GM21723 (cell line): ENCODE measurements at regions not wholly inside any gene's neighbourhood (a gene's known extent, or its start where the extent isn't known, plus 50 kb on each side); places are given as distances from the start of the nearest gene placed in this dataset.

ENCODE experiments used
- ATAC-seq: cut with Tn5 transposase; IDR thresholded peaks from one replicate; pipeline ENCODE4 v1.9.1; 2021; ENCODE audit warnings: mild to moderate bottlenecking, moderate library complexity; ENCODE audit not compliant: unreplicated experiment

DNA sequence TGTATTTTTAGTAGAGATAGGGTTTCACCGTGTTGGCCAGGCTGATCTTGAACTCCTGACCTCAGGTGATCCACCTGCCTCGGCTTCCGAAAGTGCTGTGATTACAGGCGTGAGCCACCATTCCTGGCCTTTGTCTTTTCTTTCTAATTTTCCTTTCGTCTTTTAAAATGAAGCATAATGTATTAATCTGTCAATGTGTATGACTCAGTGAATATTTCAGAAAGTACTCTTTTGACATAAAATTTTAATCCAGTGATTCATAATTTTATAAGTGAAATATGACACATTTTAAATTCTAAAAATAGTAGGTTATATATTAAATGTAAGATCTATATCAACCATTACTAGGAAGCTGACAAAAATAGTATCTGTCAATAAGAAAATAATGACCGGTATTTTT is 1059.0 kb upstream of the PRMT6 start:
- ATAC-seq, result no peak

DNA sequence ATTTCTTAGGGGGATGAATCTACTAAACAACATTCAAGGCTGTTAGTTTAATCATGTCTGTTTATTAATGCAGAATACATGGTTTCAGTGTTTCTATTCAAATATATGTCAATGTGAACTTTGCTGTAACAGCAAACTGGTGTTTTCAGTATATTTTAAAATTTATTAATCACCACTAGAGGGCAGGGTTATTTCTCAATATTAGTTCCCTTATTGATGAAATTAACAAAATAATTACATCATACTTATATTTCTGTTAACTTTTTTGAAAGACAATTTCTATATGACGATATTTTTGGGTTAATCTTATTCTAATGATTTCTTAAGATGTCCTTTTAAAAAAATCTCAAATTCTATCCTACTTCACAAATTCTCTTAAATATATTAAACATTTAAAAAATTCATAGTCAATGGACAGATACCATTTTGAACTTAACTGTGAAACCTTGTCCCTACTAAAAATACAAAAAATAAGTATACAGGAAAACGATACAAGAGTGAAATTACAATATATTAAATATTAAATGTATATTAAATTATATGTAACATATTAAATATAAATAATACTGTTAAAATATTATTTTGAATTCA is 1034.1 kb upstream of the PRMT6 start:
- ATAC-seq, result no peak

DNA sequence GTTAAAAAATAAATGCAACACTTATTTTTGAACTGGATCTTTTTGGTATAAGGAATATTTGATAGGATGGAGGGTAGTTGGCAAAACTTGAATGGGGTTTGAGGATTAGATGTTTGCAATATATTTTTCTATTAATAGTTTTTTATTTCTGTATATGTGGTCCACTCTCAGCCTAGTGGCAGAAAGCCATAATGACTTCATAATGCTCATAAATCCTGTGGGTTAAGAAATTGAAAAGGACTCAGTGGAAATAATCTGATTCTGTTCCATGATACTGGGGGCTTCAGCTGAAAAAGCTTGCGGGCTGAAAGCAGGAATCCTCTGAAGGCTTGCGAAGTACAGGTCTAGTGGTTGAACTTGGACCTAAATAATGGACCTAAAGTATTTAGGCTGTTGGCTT is 1028.6 kb upstream of the PRMT6 start:
- no peak for ATAC-seq

DNA sequence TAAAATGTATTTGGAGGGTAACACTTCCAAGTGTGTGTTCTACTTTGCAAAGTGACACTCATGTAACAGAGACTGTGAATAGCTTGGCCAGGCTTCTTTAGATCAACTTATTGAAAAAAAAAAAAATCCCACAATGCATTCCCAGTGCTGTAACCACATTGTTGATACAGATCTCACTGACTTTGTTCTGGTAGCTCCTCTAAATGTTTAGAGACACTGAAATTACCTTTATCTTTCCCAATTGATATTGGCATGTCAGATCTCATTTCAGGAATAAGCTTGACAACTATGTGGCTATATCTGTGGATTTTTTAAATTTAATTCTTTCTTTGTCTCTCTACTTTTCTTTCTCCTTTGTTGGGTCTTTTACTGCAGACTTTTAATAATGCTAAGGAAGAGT is 1018.9 kb upstream of the PRMT6 start:
- ATAC-seq, result no peak

DNA sequence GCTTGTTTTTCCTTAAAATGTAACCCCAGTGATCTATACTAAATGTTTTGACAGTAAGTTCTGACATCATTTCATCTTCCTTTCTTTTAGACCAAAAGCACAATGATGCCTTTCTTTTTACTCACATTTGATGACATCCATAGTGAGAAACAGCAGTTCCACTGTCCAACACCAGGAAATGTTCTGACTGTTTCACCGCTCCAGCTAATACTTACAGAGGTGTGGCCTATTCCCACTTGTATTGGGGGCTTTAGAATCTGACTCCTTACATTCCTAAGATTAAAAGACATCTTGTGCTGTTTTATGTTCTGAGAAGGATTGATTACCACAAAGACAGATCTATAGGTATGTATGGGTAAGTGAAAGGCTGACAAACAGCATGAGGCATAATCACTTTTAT is 1018.2 kb upstream of the PRMT6 start:
- ATAC-seq, result no peak

DNA sequence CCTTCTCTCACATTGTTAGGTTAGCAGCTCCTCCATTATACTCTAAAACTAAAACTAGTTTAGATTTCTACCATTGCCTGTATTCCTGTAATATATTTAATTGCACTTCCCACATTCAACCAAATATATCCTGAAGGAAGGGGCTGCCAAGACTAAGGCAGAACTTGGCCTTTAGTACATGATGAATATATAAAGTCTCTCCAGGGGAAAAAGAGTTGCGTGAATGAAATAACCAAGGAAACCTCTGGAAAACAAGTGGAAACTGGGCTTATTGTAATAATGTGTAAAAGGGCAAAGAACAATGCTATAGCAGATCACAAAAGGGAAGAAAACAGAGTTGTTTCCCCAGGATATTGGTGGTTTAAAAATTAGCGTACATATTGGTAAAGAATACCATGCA is 1012.5 kb upstream of the PRMT6 start:
- no peak for ATAC-seq

DNA sequence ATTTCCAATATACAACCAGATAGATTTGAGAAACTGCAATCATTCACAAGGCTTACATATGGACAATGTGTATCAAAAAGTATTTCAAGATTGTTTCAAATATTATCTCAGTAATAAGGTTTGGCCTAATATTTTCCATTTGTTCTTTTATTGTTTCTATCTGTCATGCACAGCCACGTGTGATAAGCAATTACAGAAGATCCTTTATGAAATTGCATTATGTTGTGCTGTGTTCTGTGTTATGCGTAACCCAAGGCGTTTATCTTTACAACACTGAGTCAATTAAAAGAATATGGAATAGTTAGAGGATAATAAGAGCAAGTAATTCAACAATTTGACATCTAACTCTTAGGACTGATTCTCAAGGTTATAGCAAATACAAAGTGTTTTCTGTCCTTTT is 1009.3 kb upstream of the PRMT6 start:
- ATAC-seq, result no peak

DNA sequence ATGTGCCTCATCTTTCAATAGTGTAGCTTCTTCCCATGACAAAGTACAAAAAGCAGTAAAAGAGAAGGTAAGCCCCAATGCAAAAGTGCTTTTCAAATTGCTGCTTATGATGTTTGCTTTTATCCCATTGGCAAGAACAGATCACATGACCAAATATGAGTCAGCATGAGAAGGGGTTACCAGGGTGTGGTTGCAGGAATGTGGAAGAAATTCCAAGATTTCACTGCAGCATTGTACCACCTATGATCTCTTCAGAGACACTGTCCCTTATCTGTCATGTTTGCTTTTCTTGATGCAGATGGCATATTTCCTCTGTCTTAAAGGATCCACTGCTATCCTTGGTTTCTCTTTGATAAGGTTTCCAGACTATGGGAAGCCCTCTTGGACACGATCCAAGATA is 1006.9 kb upstream of the PRMT6 start:
- ATAC-seq, result no peak

DNA sequence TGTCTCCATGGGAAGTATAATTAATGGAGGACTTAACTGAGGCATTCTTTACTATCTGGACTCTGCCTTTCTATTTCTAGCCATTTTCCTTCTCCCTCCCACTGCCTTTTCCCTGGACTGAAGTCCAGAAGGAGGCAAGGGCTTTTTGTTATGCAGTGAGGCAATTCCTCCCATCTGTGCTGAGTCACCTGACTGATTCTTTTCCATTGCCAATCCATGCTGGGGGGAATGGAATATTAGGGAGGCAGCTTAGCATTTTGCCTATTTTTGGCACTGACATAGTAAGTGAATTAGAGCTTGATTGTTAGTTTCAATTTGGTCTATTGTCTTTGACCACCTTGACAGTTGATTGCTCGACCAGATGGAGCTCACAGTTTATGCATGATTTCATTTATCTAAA is 1000.6 kb upstream of the PRMT6 start:
- ATAC-seq, result no peak

DNA sequence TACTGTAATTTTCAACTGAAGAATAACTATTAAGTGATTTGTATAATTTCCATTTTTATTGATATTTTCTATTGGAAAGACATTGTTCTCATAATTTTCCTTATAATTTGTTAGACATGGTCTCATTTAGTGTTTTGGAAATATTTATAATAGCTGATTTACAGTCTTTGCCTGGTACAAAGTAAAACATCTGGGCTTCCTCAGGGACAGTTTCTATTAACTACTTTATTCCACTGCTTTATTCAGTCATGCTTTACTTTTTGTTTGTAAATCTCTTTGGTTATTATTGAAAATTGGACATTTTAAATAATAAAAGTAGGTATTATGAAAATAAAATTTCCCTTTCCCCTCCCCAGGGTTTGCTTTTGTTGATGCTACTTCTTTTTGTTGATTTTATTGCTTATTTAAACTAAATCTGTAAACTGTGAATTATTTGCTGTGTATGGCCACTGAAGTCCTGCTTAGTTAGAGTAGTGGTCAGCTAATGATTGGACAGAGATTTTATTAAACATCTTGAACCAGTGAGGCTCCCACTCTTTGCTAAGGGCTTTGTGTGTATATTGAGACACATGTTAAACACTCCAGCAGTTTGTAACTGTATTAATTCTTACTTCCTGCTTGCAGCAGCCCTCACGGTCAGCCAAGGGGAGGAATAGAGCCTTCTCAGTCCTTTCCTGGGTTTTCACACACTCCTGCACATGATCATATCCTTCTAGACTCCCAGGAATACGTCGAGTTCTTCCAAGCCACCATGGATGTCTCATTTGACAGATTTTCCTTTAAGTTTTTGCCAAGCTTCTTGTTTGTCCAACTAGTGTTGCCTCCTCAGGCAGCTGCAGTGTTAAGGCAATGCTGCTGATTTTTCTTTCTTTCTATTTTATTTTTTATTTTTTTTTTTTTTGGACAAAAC is 994.6 kb upstream of the PRMT6 start:
- ATAC-seq, result no peak

DNA sequence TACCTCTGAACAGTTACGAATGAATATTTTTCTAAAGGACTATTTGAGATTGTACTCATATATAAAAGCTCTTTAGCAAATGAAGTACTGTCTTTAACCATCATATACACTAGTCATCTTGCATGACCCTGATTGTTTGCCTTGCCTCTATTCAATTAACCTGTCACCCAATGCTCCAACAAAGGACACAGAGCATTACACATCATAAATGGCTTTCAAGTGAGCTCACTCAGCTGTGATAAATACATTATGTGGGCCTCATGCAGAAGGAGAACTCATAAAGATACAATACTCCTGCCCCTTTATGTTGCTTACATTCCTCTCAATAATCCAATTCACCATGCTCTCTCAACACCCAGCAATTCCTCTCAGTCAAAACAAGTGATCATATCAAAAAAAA is 993.0 kb upstream of the PRMT6 start:
- ATAC-seq, result no peak

DNA sequence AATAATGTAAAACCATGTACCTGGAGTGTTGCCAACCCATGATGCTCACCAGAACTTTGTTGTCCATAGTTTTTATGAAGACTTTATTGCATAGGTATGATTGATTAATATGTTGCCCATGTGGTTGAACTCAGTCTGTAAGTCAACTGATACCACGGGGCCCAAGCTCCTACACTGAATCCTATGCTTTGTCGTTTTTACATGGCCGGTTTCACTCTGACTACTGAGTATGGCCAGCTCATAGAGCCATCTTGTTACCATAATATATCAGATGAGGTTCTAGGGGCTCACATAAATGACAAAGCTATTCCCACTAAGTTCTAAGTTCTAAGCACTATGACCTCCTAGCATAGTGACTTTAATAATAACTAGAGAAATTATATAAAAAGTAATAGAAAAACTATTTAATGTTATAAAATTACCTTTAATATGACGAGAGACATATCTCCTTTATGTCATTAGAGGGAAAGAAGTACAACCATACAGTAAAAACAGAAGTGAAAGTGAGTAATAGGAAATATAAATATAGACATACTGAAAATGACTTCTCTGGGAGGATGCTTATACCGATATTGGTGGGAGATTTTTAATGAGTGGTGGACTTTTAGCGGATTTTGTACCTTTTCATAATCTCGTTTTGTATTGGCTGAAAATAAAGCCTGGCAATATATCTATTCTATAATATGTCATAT is 983.4 kb upstream of the PRMT6 start:
- peak; percentile 89 for ATAC-seq

DNA sequence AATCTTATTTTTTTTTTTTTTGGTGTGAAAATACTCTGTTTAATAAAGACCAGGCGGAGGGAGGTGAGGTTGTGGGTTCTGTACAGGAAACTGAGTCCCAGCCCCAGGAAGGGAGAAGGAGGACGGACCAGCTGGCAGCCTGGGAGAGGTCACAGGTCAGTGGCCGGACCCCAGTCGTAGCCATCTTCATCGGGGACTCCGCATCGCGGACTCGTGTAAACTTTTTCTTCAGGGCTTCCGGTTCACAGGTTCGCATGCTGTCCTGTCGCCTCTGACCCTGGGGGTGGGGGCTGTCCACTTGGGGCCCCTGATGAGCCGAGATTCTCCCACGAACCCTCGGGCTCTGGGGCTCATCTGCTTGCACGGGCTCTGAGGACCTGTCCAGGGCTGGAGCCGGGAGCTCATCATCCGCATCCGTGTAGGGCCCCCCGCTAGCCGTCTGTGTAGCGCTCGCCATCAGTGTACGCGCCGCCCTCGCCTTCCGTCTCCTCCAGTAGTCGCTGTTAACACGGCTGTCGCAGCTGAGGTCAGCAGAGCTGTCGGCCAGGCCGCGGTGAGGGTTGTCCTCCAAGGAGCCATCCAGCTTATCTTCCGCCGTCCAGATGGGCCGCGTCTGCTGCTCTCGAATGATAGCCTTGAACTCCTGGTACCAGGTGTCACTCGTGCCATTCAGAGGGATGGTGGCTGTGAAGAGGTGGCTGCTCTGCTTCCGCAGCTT is 975.7 kb upstream of the PRMT6 start:
- ATAC-seq, result no peak

DNA sequence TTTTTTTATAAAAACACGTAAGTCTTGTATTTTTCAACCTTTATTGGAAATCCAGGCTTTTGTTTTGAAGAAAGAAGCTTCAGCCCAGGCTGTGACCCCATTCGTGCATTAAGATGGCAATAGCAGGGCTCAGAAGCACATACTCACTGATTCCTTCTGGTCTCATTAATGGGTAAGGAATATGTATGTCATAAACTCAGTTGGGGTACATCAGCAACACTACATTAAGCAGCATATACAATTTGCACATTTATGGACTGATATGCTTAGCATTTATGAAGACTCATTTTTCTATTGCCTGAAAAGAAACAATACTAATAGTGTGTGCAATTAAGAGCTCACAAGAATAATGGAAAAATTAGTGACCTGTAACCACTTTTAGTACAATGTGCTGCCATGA is 945.4 kb upstream of the PRMT6 start:
- ATAC-seq, result no peak

DNA sequence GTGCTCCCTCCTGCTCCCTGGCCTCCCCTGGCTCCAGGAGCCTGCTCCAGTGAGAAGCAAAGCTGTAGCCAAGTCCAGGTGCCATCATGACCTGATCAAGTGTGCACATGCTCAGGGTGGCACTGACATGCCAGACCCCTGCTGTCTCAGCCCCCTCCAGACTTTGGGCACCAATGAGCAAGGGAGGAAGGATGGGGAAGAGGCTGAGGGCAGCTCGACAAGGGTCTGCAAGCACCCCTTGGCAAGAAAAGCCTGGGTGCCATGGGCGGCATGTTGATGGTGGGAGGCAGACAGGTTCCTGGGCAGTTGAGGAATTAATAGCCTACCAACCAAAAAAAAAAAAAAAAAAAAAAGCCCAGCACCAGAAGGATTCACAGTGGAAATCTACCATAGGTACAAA is 942.6 kb upstream of the PRMT6 start:
- no peak for ATAC-seq

DNA sequence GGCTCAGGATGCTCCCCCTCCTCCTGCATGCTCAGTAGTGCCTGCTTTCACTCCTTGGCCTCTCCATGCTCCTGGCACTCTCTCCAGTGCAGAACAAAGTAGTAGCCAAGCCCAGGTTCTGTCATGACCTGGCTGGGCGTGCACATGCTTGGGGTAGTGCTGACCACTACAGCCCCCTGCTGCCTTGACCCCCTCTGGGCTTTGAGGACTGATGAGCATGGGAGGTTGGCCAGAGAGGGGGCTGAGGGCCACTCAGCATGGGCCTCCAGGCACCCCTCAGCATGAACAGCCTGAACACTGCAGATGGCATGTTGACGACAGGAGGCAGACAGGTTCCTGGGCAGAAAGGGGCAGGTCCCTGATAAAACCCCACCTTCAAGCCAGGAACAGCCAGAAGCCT is 935.7 kb upstream of the PRMT6 start:
- ATAC-seq, result no peak

DNA sequence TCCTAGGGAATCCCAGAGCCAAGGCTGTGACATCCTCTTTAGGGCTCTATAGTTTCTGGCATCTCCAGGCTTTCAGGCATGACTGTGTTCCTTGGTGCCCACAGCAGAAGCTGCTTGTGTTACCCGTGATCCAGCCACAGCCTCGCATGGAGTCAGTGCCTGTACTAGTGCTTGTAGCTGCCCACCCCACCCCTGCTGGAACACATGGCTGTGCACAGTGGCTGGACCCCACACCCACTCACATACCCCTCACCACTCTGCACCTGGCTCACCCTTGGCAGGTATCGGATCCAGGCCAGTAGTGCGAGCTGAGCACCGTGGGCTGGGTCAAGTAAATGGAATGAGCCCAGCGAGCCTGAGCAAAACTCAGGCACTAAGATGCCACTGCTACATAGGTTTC is 934.7 kb upstream of the PRMT6 start:
- ATAC-seq, result no peak

DNA sequence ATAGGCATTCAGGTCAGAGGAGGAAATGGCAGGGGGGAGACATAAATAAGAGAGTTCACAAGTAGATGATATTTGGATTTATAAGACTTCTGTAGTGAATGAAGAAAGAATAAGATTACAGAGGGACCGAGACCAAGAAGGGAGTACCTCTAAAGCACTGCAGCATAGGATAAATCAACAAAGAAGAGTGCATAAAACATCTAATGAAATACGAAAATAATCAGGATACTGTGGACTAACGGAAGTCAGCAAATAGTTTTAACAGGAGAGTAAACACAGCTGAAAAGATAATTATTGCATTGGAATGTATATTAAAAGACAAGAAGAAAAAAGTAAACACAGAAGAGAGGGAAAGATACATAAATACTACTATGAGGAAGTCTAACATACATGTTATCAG is 921.9 kb upstream of the PRMT6 start:
- no peak for ATAC-seq

DNA sequence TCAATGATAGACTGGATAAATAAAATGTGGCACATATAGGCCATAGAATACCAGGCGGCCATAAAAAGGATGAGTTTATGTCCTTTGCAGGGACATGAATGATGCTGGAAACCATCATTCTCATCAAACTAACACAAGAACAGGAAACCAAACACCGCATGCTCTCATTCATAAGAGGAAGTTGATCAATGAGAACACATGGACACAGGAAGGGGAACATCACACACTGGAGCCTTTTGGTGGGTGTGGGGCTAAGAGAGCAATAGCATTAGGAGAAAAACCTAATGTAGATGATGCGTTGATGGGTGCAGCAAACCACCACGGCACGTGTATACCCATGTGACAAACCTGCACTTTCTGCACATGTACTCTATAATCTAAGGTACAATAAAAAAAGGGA is 883.4 kb upstream of the PRMT6 start:
- ATAC-seq, result no peak

DNA sequence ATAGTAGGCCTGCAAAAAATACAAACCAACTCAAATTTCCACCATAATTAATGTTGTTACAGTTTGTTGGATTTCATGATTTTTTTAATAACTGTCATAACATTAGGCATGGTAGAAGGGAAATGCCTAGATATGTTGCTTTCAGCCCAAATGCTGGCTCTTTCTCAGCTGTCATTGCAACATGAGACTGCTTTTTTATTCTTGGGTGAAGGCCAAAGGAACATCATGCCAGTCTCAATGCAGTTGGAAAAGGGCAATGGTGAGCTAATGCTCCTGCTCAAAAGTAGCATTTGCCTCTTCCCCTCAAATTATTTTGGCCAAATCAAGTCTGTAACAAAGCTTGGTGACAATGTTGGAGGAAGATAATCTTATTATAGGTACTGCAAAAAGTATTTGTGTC is 877.7 kb upstream of the PRMT6 start:
- ATAC-seq, result no peak

DNA sequence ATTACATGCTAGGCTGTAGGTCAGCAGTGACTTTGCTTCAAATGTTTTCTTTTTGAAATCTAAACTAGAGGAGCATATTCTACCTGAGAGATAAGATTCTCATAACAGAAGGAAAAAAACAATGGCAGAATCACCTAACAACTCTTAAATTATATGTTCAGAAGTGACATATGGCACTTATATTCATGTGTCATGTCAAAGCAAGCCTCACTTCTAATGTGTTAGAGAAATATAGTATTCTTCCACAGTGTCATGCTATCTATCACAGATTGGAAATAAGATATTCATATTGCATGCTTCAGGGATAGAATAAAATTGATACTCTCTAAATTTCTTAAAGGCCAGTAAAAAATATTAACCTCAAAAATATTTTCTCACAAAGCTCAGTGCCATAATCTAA is 874.6 kb upstream of the PRMT6 start:
- no peak for ATAC-seq

DNA sequence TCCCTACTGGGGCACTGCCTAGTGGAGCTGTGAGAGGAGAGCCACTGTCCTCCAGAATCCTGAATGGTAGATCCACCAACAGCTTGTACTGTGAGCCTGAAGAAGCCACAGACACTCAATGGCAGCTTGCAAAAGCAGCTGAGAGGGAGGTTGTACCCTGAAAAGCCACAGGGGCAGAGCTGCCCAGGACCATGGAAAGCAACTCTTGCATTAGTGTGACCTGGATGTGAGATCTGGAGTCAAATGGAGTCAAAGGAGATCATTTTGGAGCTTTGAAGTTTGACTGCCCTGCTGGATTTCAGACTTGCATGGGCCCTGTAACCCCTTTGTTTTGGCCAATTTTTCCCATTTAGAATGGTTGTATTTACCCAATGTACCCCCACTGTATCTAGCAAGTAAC is 871.4 kb upstream of the PRMT6 start:
- no peak for ATAC-seq
